ENCODE measurements at regions not wholly inside any gene's neighbourhood (a gene's known extent, or its start where the extent isn't known, plus 50 kb on each side); places are given as distances from the start of the nearest gene placed in this dataset.

- no peak for TF ChIP-seq POLR2A (IDR thresholded peaks at IDR 0.05)
- TF ChIP-seq CTCF (IDR thresholded peaks at IDR 0.05), result no peak
- Histone ChIP-seq H3K36me3 (no peaks in the 10 kb centered on the region), H3K27ac (no peak overlapping the region), H3K4me3 (no peak overlapping the region), H3K4me1 (no peaks in the 10 kb centered on the region), H3K27me3 (no peaks in the 10 kb centered on the region), H3K9me3 (no peaks in the 10 kb centered on the region)
- DNase-seq, result no peak
Measured at GRCh38 chr3:117079997-117080396, 370.4 kb downstream of the TUSC7 start.

- H3K36me3 ChIP-seq, result no peaks in the 10 kb centered on the region
- H3K4me1 ChIP-seq, result no peaks in the 10 kb centered on the region
- no peaks in the 10 kb centered on the region for H3K27me3 ChIP-seq
- no peak overlapping the region for H3K27ac ChIP-seq
- DNase-seq, result no peak
- H3K4me3 ChIP-seq, result no peak overlapping the region
- no peaks in the 10 kb centered on the region for H3K9me3 ChIP-seq
- TF ChIP-seq CTCF (IDR thresholded peaks at IDR 0.05) (no peak), POLR2A (IDR thresholded peaks at IDR 0.05) (no peak)
Measured at GRCh38 chr3:117080872-117081271, 371.3 kb downstream of the TUSC7 start.

GRCh38 chr3:117084277-117084676 lies 374.7 kb downstream of the TUSC7 start:
- Histone ChIP-seq H3K27me3 (no peaks in the 10 kb centered on the region), H3K27ac (no peak overlapping the region), H3K36me3 (no peaks in the 10 kb centered on the region), H3K9me3 (no peaks in the 10 kb centered on the region), H3K4me1 (no peaks in the 10 kb centered on the region), H3K4me3 (no peak overlapping the region)
- DNase-seq, result no peak
- TF ChIP-seq POLR2A (IDR thresholded peaks at IDR 0.05) (no peak), CTCF (IDR thresholded peaks at IDR 0.05) (no peak)

GRCh38 chr3:117084739-117085270 lies 375.2 kb downstream of the TUSC7 start:
- no peak for DNase-seq
- TF ChIP-seq POLR2A (IDR thresholded peaks at IDR 0.05), result no peak
- TF ChIP-seq CTCF (IDR thresholded peaks at IDR 0.05), result no peak
- Histone ChIP-seq H3K9me3 (no peaks in the 10 kb centered on the region), H3K4me1 (no peaks in the 10 kb centered on the region), H3K4me3 (no peak overlapping the region), H3K27me3 (no peaks in the 10 kb centered on the region), H3K36me3 (no peaks in the 10 kb centered on the region), H3K27ac (no peak overlapping the region)

GRCh38 chr3:117091676-117092075 lies 382.1 kb downstream of the TUSC7 start:
- Histone ChIP-seq H3K27ac (no peak overlapping the region), H3K27me3 (no peaks in the 10 kb centered on the region), H3K9me3 (no peaks in the 10 kb centered on the region), H3K4me3 (no peak overlapping the region), H3K36me3 (no peaks in the 10 kb centered on the region), H3K4me1 (no peaks in the 10 kb centered on the region)
- no peak for DNase-seq
- no peak for TF ChIP-seq POLR2A (IDR thresholded peaks at IDR 0.05)
- TF ChIP-seq CTCF (IDR thresholded peaks at IDR 0.05), result no peak

GRCh38 chr3:117096549-117096948 lies 387.0 kb downstream of the TUSC7 start:
- Histone ChIP-seq H3K36me3 (no peaks in the 10 kb centered on the region), H3K27me3 (no peaks in the 10 kb centered on the region), H3K9me3 (no peaks in the 10 kb centered on the region), H3K4me1 (no peaks in the 10 kb centered on the region), H3K27ac (no peak overlapping the region), H3K4me3 (no peak overlapping the region)
- TF ChIP-seq POLR2A (IDR thresholded peaks at IDR 0.05) (no peak), CTCF (IDR thresholded peaks at IDR 0.05) (no peak)
- DNase-seq, result no peak

Data from Peyer's patch (tissue), 4 donors.